Activated T-cell treated with anti-CD3 and anti-CD28 coated beads, Interleukin-2, amount 50 U/mL, for 72 hours (primary cell): ENCODE measurements at regions not wholly inside any gene's neighbourhood (a gene's known extent, or its start where the extent isn't known, plus 50 kb on each side); places are given as distances from the start of the nearest gene placed in this dataset.
A peak's percentile ranks its signal among the peaks of the same experiment; 100 is the strongest.
"Not testable (repeated sequence)": the region's sequence is repeated elsewhere in the genome, so short reads cannot be mapped to it uniquely, and the experiment has no call there.

Experiments used
- ATAC-seq, 2 donors: fragments of 150-1000 bp; cut with Tn5 transposase; replicated peaks in 1 of 2; 2 replicates each; pipeline ENCODE4 v1.10.0; 2021; ENCODE audit warnings: moderate library complexity in 2 of 2, mild to moderate bottlenecking in 1 of 2
- DNase-seq, 2 donors: peaks; one replicate each; pipeline ENCODE4 v3.0.0; 2021 to 2022; ENCODE audit warnings: mixed read lengths in 1 of 2
- H3K27ac Mint-ChIP-seq: one replicate; pipeline ENCODE4 v1.8.0; 2022; ENCODE audit warnings: mild to moderate bottlenecking, moderate library complexity, mixed read lengths
- H3K27me3 Mint-ChIP-seq: one replicate; pipeline ENCODE4 v1.8.0; 2022; ENCODE audit warnings: low read depth, mixed read lengths
- H3K36me3 Mint-ChIP-seq, 2 donors: one replicate each; pipeline ENCODE4 v1.8.0; 2022; ENCODE audit warnings: mixed read lengths in 2 of 2, mild to moderate bottlenecking in 1 of 2; ENCODE audit not compliant: insufficient read depth in 2 of 2
- H3K4me1 Mint-ChIP-seq: one replicate; pipeline ENCODE4 v1.8.0; 2022; ENCODE audit warnings: low read depth, mixed read lengths
- H3K4me3 Mint-ChIP-seq, 2 donors: one replicate each; pipeline ENCODE4 v1.8.0; 2022; ENCODE audit warnings: mild to moderate bottlenecking in 2 of 2, mixed read lengths in 2 of 2, moderate library complexity in 2 of 2
- H3K9me3 Mint-ChIP-seq, 2 donors: one replicate each; pipeline ENCODE4 v1.8.0; 2022; ENCODE audit warnings: mixed read lengths in 2 of 2

DNA sequence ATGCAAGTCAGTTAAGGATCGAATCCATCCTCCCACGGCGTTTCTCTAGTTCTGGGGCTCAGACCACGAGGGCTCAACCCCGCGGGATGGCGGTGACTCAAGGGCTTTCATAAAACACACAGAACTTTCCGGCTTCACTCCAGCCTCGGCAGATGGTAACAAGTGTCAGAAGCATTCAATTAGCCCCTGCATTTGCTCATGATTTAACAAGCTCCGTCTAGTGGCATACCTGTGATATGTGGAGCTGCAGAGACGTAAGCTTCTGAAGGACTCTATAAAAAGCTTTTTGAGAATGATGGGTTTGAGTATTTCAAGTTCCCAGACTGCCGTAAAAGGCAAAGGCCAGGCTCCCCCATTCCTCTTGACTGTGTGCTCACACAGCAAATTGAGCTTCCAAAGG, 91.3 kb upstream of the SEC14L1 start:
- no peak overlapping the region for H3K4me3 Mint-ChIP-seq

DNA sequence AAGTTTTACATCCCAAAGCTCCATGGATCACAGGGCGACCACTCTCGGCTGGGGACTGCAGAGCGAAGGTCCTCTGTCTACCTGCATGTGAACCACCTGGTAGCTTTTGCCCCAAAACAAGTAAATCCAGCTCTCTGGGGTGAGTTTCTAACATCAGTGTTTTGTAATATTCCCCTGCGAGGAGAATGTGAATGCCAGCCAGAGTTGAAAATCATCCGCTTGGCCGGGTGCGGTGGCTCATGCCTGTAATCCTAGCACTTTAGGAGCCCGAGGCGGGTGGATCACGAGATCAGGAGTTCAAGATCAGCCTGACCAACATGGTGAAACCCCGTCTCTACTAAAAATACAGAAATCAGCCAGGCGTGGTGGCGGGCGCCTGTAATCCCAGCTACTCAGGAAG, 89.9 kb upstream of the SEC14L1 start:
- not testable (repeated sequence) for DNase-seq, H3K4me1 Mint-ChIP-seq, ATAC-seq, H3K36me3 Mint-ChIP-seq, H3K9me3 Mint-ChIP-seq, H3K27ac Mint-ChIP-seq, H3K4me3 Mint-ChIP-seq, H3K27me3 Mint-ChIP-seq

More for the DNA sequence above, 91.3 kb upstream of the SEC14L1 start:
- no peaks in the 10 kb centered on the region for H3K9me3 Mint-ChIP-seq
- H3K27ac Mint-ChIP-seq = no peak overlapping the region
- DNase-seq = no peak
- H3K27me3 Mint-ChIP-seq = no peaks in the 10 kb centered on the region
- H3K36me3 Mint-ChIP-seq = no peaks in the 10 kb centered on the region
- no peaks in the 10 kb centered on the region for H3K4me1 Mint-ChIP-seq
- ATAC-seq = no peak

DNA sequence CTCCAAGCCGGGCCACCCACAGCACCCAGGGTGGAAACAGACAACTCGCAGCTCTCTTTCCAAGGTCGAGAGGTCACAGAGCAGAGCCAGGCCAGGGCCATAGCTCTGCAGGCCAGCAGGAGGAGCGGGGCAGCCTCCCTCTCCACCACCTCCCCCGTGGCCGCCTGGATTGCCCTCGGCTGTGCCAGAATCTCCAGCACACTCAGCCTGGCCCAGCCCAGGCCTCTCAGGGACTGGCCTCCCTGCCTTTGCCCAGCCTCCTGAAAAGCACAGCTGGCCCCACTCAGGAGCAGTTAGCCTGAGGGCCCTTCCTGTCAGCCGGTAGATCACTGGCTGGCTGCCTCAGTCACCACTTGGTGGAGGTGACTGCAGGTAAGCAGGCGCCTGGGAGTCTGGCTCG, 85.8 kb upstream of the SEC14L1 start:
- H3K9me3 Mint-ChIP-seq = no peaks in the 10 kb centered on the region
- H3K27ac Mint-ChIP-seq = no peak overlapping the region
- no peak for DNase-seq
- H3K4me1 Mint-ChIP-seq = no peaks in the 10 kb centered on the region
- no peak for ATAC-seq
- H3K27me3 Mint-ChIP-seq = no peaks in the 10 kb centered on the region
- H3K4me3 Mint-ChIP-seq = no peak overlapping the region
- no peaks in the 10 kb centered on the region for H3K36me3 Mint-ChIP-seq

DNA sequence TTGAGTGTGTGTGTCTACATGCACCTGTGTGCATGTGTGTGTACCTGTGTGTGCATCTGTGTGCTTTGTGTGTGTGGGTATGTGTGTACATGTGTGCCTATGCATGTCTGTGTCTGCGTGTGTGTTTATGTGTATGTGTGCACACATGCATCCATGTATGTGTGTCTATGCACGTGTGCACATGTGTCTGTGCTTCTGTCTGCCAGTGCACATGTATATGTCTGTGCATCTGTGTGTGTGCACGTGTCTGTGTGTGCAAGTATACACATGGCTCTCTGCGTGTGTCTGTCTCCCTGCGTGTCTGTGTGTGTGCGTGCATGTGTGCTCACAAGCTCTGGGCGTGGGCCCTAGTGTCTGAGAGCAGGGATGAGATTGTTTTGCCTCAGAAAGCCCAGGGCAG, 85.3 kb upstream of the SEC14L1 start:
- Mint-ChIP-seq H3K36me3 (no peaks in the 10 kb centered on the region), H3K4me1 (no peaks in the 10 kb centered on the region), H3K27ac (no peak overlapping the region), H3K4me3 (no peak overlapping the region), H3K9me3 (no peaks in the 10 kb centered on the region), H3K27me3 (no peaks in the 10 kb centered on the region)
- DNase-seq (no peak), ATAC-seq (no peak)

DNA sequence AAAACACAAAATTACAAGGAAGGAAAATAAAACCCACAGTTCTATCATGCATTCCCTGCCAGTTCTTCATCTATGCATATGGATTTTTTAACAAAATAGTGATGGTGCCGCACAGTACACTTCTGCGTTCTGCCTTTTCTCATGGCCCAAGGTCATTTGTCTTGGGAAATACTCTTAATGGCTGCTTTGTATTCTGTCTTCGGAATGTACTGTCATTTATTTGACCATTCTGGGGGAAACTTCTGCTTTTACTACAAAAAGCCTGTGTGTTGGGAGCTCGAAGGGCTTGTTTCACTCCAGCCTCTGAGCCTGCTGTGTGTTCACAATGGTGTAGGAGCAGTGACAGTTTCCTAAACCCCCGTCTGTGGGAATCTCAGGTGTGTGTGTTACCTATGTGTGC, 82.8 kb upstream of the SEC14L1 start:
- H3K4me3 Mint-ChIP-seq = no peak overlapping the region

DNA sequence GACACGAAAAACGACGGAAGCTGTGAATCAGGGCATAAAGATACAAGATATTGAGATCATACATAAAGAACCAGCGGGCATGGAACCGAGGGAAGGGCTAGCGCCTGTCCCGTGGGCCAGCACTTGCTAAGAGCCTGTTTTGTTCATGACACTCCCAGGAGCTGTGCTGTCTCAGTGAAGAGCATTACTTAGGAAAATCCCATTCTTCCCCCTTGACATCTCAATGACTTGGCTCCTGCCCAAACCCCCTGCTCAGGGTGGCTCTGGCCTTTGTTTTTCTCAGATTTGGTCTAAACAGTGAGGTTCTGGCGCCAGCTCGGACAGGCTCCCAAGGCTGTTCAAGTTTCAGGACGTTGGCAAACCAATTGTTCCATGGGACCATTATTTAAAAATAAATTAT, 79.1 kb upstream of the SEC14L1 start:
- no peak overlapping the region for H3K27ac Mint-ChIP-seq
- DNase-seq (no peak), ATAC-seq (no peak)
- no peaks in the 10 kb centered on the region for H3K4me1 Mint-ChIP-seq
- H3K27me3 Mint-ChIP-seq = peaks cover 9% of the 10 kb centered on the region
- H3K36me3 Mint-ChIP-seq = no peaks in the 10 kb centered on the region
- H3K4me3 Mint-ChIP-seq = no peak overlapping the region
- H3K9me3 Mint-ChIP-seq = no peaks in the 10 kb centered on the region

More for the DNA sequence above, 82.8 kb upstream of the SEC14L1 start:
- ATAC-seq (no peak), DNase-seq (no peak)
- H3K36me3 Mint-ChIP-seq = no peaks in the 10 kb centered on the region
- no peaks in the 10 kb centered on the region for H3K4me1 Mint-ChIP-seq
- H3K27ac Mint-ChIP-seq = no peak overlapping the region
- no peaks in the 10 kb centered on the region for H3K9me3 Mint-ChIP-seq
- no peaks in the 10 kb centered on the region for H3K27me3 Mint-ChIP-seq

DNA sequence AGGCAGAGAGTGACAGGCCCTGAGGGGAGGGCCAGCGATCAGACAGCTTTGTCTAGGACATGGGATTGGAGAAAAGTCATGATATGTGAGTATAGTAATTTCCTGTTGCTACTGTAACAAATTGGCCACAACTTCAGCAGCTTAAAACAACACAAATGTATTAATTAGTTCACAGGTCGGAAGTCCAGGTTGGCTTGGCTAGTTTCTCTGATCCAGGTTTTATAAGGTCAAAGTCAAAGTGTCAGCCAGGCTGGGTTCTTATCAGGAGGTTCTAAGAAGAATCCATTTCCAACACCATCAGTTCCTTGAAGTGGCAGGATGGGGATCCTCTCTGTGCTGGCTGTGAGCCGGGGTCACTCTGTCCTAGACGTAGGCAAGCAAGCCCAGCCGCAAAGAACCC, 76.2 kb upstream of the SEC14L1 start:
- H3K27me3 Mint-ChIP-seq = peaks cover 23% of the 10 kb centered on the region
- no peak overlapping the region for H3K27ac Mint-ChIP-seq
- H3K4me3 Mint-ChIP-seq = no peak overlapping the region

DNA sequence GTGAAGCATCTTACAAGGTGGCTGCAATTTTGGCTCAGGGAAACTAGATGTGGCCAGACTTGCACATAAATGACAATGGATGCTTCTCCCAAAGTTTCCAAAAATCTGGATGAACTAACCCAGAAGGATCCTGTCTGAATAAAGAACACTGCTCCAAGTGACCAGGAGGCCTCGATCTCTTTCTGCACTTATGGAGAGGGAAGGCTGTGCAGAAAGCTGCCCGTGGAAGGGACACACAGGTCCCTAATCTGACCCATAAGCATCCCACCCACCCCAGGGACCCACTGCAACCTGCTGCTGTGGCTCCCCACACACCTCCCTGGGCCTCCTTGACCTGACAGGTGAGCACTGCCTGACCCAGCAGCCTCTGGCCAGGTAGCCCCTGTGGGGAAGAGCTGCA, 74.6 kb upstream of the SEC14L1 start:
- Mint-ChIP-seq H3K9me3 (no peaks in the 10 kb centered on the region), H3K4me3 (no peak overlapping the region), H3K4me1 (no peaks in the 10 kb centered on the region), H3K36me3 (no peaks in the 10 kb centered on the region), H3K27me3 (peaks cover 23% of the 10 kb centered on the region), H3K27ac (no peak overlapping the region)
- ATAC-seq = no peak
- no peak for DNase-seq

More for the DNA sequence above, 76.2 kb upstream of the SEC14L1 start:
- Mint-ChIP-seq H3K36me3 (no peaks in the 10 kb centered on the region), H3K9me3 (no peaks in the 10 kb centered on the region), H3K4me1 (no peaks in the 10 kb centered on the region)
- DNase-seq (no peak), ATAC-seq (no peak)

DNA sequence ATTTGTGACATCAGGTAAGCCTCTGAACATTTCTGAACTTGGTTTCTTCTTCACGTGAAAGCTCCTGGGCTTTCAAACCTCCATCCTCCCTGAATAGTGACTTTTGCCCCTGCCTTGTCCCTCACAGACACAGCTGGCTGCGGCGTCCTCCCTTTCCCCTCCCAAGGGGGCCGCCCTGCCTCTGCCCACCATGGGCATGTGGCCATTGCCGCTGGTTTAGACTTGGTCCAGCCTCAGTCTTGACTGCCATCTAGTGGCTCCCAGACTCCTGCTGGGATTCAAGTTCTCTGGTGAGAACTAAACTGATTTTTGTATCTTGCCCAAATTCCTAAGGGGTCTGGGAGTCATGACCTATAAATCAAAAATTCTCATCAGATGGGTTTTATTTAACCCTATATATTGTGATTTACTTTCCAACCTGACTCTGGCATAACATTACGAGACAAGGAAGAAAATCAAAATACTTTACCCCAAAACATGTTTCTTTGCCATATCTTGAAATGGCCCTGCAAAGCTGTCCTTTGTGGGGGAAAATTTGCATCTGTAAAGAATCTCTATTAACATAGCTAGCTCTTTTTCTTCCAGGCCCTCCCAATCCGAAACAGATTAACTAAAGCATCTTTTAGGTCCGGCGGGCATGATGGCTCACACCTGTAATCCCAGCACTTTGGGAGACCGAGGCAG, 73.9 kb upstream of the SEC14L1 start:
- H3K9me3 Mint-ChIP-seq, H3K27ac Mint-ChIP-seq, H3K4me3 Mint-ChIP-seq, H3K4me1 Mint-ChIP-seq, H3K36me3 Mint-ChIP-seq: not testable (repeated sequence)
- DNase-seq (peak; percentile 47 to 67), ATAC-seq (peak; percentile 65 to 74)
- H3K27me3 Mint-ChIP-seq = peaks cover 23% of the 10 kb centered on the region

DNA sequence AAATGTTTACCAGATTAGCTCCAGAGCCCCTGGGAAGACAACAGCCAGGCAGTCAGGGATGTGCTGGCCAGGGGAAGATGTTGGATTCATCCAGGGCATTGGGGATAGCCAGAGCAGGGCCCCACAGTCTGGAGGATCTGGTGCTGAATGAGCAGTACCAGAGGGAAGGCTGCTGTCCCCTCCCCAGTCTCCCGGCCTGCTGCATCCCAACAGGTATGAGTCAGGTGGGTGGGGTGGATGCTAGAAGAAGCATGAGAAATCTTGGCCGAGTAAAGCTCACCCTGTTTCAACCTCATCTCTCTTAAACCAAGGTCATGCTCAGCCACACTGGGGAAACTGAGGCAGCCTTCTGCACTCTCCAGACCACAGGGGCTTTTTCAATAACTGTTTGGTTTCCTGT, 71.9 kb upstream of the SEC14L1 start:
- no peak for ATAC-seq
- Mint-ChIP-seq H3K36me3 (no peaks in the 10 kb centered on the region), H3K27ac (no peak overlapping the region), H3K9me3 (no peaks in the 10 kb centered on the region), H3K4me1 (no peaks in the 10 kb centered on the region), H3K4me3 (no peak overlapping the region), H3K27me3 (peaks cover 36% of the 10 kb centered on the region)
- no peak for DNase-seq

DNA sequence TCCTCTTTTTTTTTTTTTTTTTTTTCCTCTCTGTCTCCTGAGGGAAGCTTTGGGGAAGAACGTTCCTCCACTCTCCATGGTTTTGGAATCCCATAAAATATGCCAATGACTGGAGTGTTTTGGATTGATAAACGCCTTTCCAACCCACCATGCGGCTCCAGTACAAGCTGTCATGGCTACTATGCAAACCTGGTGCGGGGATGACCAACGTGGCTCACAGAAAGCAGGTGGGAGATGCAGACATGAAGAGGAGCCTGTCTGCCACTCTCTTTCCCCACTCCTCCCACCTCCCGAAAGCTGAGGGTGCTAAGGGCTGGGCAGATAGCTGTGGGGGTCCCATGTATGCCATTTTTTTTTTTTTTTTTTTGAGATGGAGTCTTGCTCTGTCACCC, 69.9 kb upstream of the SEC14L1 start:
- no peaks in the 10 kb centered on the region for H3K36me3 Mint-ChIP-seq
- DNase-seq (no peak), ATAC-seq (no peak)
- H3K27me3 Mint-ChIP-seq = peaks cover 41% of the 10 kb centered on the region
- no peak overlapping the region for H3K4me3 Mint-ChIP-seq
- H3K27ac Mint-ChIP-seq = no peak overlapping the region
- no peaks in the 10 kb centered on the region for H3K4me1 Mint-ChIP-seq
- no peaks in the 10 kb centered on the region for H3K9me3 Mint-ChIP-seq

DNA sequence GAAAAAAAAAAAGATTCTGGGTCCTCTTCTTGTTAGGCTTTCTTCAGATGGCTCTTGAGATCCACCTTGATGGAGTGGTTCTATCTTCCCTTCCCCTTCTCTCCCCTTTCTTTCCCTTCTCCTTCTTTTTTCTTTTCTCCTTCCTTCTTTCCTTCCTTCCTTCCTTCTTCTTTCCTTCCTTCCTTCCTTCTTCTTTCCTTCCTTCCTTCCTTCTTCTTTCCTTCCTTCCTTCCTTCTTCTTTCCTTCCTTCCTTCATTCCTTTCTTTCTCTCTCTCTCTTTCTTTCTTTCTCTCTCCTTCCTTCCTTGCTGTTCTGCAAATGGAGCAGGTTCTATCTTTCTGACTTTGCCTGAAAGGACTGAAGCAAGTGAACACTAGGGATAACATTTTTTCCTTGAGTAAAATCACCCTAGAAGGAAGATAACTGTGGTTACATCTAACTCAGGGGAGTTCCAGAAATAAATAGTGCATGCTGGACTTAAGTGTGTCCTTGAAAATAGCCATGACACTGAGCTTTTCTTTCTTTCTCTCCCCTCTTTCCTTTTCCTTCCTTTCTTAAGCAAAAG, 68.8 kb upstream of the SEC14L1 start:
- no peak for ATAC-seq
- no peak for DNase-seq
- H3K27ac Mint-ChIP-seq = no peak overlapping the region
- H3K4me3 Mint-ChIP-seq = no peak overlapping the region
- no peaks in the 10 kb centered on the region for H3K36me3 Mint-ChIP-seq
- H3K4me1 Mint-ChIP-seq = no peaks in the 10 kb centered on the region
- no peaks in the 10 kb centered on the region for H3K9me3 Mint-ChIP-seq
- H3K27me3 Mint-ChIP-seq = peaks cover 32% of the 10 kb centered on the region

DNA sequence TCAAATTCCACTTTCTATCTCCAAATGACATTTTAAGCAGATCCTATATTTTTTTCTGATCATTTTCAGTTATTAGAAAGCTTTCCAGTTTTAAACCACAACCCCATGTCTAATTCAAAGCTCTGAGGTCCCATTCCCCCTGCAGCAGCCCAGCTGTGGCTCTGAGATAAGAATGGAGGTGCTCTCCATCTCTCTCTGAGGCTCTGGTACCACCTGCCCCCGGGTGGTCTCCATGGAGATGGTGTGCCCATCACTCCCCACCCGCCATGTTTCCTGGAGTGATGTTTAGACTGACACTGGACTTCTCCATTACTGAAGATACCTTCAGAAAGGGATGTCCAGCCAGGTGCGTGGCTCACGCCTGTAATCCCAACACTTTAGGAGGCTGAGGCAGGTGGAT, 68.1 kb upstream of the SEC14L1 start:
- Mint-ChIP-seq H3K27me3 (peaks cover 32% of the 10 kb centered on the region), H3K4me1 (no peaks in the 10 kb centered on the region), H3K36me3 (no peaks in the 10 kb centered on the region), H3K9me3 (no peaks in the 10 kb centered on the region), H3K4me3 (no peak overlapping the region), H3K27ac (no peak overlapping the region)
- DNase-seq = no peak
- no peak for ATAC-seq

DNA sequence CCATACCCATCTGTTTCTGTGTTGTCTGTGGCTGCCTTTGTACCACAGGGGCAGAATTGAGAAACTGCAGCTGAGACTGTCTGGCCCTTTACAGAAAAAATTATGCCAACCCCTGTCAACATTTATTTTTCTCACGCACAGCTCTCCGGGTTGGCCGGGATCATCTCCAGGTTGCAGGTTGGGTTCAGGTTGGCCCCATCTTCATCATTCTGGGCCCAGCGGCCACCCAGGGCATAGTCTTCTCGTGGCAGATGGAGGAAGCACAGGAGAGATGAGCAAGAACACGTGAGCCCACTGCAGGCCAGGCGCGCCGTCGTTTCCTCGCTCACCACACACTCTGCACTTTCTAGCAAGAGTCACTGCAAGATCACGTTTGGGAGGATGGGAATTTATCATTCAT, 66.1 kb upstream of the SEC14L1 start:
- Mint-ChIP-seq H3K9me3 (no peaks in the 10 kb centered on the region), H3K27ac (no peak overlapping the region), H3K4me3 (no peak overlapping the region), H3K27me3 (peaks cover 28% of the 10 kb centered on the region), H3K4me1 (no peaks in the 10 kb centered on the region), H3K36me3 (no peaks in the 10 kb centered on the region)
- no peak for ATAC-seq
- DNase-seq = no peak
